ENCODE measurements at regions not wholly inside any gene's neighbourhood (a gene's known extent, or its start where the extent isn't known, plus 50 kb on each side); places are given as distances from the start of the nearest gene placed in this dataset.

DNA sequence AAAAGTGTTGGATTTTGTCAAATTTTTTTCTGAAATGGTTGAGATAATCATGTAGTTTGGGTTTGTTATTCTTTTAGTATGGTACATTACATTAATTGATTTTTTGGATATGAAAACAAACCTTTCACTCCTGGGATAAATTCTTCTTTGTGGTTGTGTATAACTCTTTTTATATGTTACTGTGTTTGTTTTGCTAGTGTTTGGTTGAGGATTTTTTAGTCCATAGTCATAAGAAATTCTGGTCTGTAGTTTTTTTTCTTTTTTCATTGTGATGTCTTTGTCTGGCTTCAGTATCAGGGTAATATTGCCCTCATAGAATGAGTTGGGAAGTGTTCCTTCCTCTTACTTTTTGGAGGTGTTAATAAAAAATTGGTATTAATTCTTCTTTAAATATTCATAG lies 122.2 kb upstream of the ATXN1 start:
- TF ChIP-seq, protein P1, sequence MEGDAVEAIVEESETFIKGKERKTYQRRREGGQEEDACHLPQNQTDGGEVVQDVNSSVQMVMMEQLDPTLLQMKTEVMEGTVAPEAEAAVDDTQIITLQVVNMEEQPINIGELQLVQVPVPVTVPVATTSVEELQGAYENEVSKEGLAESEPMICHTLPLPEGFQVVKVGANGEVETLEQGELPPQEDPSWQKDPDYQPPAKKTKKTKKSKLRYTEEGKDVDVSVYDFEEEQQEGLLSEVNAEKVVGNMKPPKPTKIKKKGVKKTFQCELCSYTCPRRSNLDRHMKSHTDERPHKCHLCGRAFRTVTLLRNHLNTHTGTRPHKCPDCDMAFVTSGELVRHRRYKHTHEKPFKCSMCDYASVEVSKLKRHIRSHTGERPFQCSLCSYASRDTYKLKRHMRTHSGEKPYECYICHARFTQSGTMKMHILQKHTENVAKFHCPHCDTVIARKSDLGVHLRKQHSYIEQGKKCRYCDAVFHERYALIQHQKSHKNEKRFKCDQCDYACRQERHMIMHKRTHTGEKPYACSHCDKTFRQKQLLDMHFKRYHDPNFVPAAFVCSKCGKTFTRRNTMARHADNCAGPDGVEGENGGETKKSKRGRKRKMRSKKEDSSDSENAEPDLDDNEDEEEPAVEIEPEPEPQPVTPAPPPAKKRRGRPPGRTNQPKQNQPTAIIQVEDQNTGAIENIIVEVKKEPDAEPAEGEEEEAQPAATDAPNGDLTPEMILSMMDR (IDR thresholded peaks at IDR 0.05): no peak
- no peak for TF ChIP-seq POLR2A (IDR thresholded peaks at IDR 0.05)

Data from adrenal gland (tissue), 5 donors.